OCI-LY3 (cell line): ENCODE measurements at regions not wholly inside any gene's neighbourhood (a gene's known extent, or its start where the extent isn't known, plus 50 kb on each side); places are given as distances from the start of the nearest gene placed in this dataset.

ENCODE experiments used
- EZH2phosphoT487 ChIP-seq: fragments of 200-600 bp; shearing (Covaris generic); IDR thresholded peaks from 2 replicates; pipeline ENCODE4 v1.6.1; 2018; ENCODE audit warnings: antibody characterized with exemption, mixed run types, low read depth
- TF ChIP-seq, protein P1 (sequence below): fragments of 200-600, 300-600 bp; sonication (generic); IDR thresholded peaks from 2 replicates; pipeline ENCODE4 v1.5.1; 2014; ENCODE audit warnings: antibody characterized with exemption, low read length, low read depth

DNA sequence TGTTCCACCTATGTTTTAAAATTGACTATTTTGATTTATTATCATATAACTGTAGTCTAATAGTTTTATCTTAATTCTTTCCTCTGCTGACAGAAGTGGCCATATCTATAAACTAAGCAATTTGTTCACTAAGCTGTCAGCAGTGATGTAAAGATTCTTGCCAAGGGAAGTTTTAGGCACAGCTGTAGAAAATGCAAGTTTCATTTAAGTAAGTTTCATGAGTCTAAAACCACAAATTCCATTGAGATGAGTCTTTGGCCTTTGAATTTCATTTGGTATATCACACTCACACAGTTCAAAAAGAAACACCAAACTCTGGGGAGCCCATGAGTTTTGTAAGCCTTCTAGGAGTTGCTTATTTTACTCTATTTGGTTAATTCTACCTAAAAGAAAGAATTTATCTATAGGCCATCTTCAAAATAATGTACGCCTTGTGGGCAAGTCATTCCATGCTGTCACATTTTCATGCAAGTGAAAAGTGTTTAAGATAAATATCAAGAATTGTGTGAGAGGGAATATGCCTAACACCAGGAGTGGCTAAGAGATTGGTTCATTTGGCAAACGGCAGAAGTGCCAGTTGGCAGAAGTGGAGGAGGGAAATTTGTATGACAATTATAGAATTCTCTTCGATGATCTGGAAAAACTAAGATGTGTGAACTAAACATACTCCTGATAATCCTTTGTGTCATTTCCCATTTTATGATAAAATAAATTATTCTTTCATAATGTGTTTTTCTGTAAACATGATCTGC is 292.9 kb downstream of the ZIC4 start:
- TF ChIP-seq, protein P1, sequence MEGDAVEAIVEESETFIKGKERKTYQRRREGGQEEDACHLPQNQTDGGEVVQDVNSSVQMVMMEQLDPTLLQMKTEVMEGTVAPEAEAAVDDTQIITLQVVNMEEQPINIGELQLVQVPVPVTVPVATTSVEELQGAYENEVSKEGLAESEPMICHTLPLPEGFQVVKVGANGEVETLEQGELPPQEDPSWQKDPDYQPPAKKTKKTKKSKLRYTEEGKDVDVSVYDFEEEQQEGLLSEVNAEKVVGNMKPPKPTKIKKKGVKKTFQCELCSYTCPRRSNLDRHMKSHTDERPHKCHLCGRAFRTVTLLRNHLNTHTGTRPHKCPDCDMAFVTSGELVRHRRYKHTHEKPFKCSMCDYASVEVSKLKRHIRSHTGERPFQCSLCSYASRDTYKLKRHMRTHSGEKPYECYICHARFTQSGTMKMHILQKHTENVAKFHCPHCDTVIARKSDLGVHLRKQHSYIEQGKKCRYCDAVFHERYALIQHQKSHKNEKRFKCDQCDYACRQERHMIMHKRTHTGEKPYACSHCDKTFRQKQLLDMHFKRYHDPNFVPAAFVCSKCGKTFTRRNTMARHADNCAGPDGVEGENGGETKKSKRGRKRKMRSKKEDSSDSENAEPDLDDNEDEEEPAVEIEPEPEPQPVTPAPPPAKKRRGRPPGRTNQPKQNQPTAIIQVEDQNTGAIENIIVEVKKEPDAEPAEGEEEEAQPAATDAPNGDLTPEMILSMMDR: no peak
- no peak for TF ChIP-seq EZH2phosphoT487
